Calu3 (cell line): ENCODE measurements at regions not wholly inside any gene's neighbourhood (a gene's known extent, or its start where the extent isn't known, plus 50 kb on each side); places are given as distances from the start of the nearest gene placed in this dataset.

Experiments used
- BruUV-seq: library from RNA; stranded (reverse); fragments of 400-500 nt; replicated peaks from 2 replicates; lab custom pipeline; 2021; lab: Mats Ljungman, UMichigan
- CTCF ChIA-PET: fragments of 300-600 bp; sonication (Branson Sonifier 250); formaldehyde crosslinking; loops from one replicate; lab custom pipeline; 2022; ENCODE audit warnings: antibody characterized with exemption; lab: Charles Lee
- DNase-seq: peaks from one replicate; pipeline ENCODE4 v3.0.0; 2022
- H3K27ac Mint-ChIP-seq: one replicate; pipeline ENCODE4 v1.8.0; 2022; ENCODE audit warnings: mixed read lengths; ENCODE audit not compliant: unreplicated experiment
- H3K27me3 Mint-ChIP-seq: one replicate; pipeline ENCODE4 v1.8.0; 2022; ENCODE audit warnings: mixed read lengths; ENCODE audit not compliant: unreplicated experiment
- H3K36me3 Mint-ChIP-seq: one replicate; pipeline ENCODE4 v1.8.0; 2022; ENCODE audit warnings: mild to moderate bottlenecking, moderate library complexity, mixed read lengths; ENCODE audit not compliant: insufficient read depth, unreplicated experiment
- H3K4me1 Mint-ChIP-seq: one replicate; pipeline ENCODE4 v1.8.0; 2022; ENCODE audit warnings: mild to moderate bottlenecking, low read depth, mixed read lengths; ENCODE audit not compliant: unreplicated experiment
- H3K4me3 Mint-ChIP-seq: one replicate; pipeline ENCODE4 v1.8.0; 2022; ENCODE audit warnings: mild to moderate bottlenecking, low read depth, moderate library complexity, mixed read lengths; ENCODE audit not compliant: unreplicated experiment
- H3K9me3 Mint-ChIP-seq: one replicate; pipeline ENCODE4 v1.8.0; 2022; ENCODE audit warnings: low read depth, mixed read lengths; ENCODE audit not compliant: unreplicated experiment
- intact Hi-C: fragments of 100-400 bp; cut with micrococcal nuclease; formaldehyde crosslinking; loops from one replicate; pipeline ENCODE4 v1.10.0; 2022; ENCODE audit not compliant: unreplicated experiment
- TF ChIP-seq, protein P1 (sequence below): fragments of 200-600 bp; IDR thresholded peaks from one replicate; pipeline ENCODE4 v1.8.0; 2022; ENCODE audit warnings: antibody characterized with exemption; ENCODE audit not compliant: unreplicated experiment

DNA sequence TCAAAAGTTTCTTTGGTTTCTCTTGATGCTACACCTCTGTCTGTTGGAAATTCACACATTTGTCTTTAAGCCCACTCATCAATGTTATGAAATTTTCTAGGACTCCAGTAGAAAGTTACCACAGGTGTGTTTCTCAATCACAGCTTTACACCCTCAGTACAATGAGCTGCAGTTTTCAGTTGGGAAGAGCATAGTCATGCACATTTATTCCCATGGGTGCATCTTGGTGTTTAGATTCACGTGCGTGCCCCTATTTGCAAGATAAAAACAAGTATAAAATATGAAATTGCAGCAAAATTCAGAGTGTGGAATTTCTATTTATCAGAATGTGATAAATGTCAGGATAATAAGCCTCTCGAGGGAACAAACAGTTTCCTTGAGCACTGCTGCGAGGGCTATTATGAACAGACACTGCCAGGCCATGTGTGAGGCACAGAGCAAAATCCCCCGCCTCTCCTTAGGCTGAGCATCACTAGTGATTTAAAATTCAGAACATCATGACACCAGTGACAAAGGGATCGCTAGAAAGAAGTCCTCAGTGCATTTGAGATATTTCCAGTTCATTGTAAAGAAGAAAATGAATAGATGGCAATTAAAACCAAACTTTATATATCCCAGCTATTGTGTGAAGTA lies 512.2 kb upstream of the TCF4 start:
- Mint-ChIP-seq H3K36me3 (no peaks in the 10 kb centered on the region), H3K27ac (no peak overlapping the region), H3K9me3 (no peaks in the 10 kb centered on the region), H3K4me3 (no peak overlapping the region), H3K27me3 (peaks cover 47% of the 10 kb centered on the region), H3K4me1 (no peaks in the 10 kb centered on the region)
- TF ChIP-seq, protein P1, sequence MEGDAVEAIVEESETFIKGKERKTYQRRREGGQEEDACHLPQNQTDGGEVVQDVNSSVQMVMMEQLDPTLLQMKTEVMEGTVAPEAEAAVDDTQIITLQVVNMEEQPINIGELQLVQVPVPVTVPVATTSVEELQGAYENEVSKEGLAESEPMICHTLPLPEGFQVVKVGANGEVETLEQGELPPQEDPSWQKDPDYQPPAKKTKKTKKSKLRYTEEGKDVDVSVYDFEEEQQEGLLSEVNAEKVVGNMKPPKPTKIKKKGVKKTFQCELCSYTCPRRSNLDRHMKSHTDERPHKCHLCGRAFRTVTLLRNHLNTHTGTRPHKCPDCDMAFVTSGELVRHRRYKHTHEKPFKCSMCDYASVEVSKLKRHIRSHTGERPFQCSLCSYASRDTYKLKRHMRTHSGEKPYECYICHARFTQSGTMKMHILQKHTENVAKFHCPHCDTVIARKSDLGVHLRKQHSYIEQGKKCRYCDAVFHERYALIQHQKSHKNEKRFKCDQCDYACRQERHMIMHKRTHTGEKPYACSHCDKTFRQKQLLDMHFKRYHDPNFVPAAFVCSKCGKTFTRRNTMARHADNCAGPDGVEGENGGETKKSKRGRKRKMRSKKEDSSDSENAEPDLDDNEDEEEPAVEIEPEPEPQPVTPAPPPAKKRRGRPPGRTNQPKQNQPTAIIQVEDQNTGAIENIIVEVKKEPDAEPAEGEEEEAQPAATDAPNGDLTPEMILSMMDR = no peak
- BruUV-seq = no TSS peak
- DNase-seq = no peak
- intact Hi-C loops = no loop called here
- CTCF ChIA-PET = no interaction called here

DNA sequence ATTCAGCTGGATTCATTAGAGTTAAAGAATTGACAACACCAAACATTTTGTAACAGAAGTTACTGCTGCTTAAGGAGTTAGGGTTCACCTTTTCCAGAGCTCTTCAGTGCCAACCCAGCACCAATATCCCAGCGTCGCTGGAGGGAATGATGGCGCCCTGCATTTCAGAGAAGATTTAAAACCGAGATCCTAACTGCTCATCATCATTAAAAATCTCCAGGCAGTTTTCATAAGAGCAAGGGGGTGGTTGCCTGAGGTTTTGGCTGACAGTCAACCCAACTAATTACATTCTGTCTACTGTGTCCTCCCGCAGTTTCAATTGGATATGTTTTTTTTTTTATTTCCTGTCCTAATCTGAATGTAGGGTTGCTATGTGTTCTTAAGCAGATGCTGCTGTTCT lies 509.6 kb upstream of the TCF4 start:
- no TSS peak for BruUV-seq
- no peak overlapping the region for H3K4me3 Mint-ChIP-seq
- no peaks in the 10 kb centered on the region for H3K36me3 Mint-ChIP-seq

DNA sequence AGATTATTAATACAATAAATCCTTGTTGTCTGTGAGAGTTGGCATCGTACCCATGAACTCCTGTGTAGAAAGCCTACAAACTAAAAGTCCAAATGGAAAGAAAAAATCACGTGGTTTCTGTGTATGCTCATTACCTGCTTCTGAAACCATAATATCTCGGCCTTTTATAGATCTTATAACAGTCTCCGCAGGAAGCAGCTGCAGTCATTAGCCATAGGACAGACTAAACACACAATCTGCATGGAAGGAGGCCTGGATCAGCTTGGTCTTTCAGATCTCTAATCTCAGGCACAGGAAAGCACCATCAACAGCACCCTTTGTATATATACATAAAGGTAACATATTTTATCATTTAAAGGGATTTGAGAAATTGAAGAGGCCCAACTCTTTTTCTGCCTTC lies 508.9 kb upstream of the TCF4 start:
- H3K4me3 Mint-ChIP-seq = no peak overlapping the region
- no peak for DNase-seq
- TF ChIP-seq, protein P1 = no peak
- no peaks in the 10 kb centered on the region for H3K9me3 Mint-ChIP-seq
- H3K4me1 Mint-ChIP-seq = no peaks in the 10 kb centered on the region
- intact Hi-C loops = no loop called here
- no TSS peak for BruUV-seq
- H3K27ac Mint-ChIP-seq = no peak overlapping the region
- CTCF ChIA-PET = interaction anchor here (0.8 kb wide), 1 partner anchor 147 kb away, joined by 3 read pairs; no protein-coding TSS in a partner anchor
- H3K27me3 Mint-ChIP-seq = peaks cover 54% of the 10 kb centered on the region
- H3K36me3 Mint-ChIP-seq = no peaks in the 10 kb centered on the region

More for the DNA sequence above, 509.6 kb upstream of the TCF4 start:
- TF ChIP-seq, protein P1 = no peak
- intact Hi-C loops = no loop called here
- Mint-ChIP-seq H3K27me3 (peaks cover 50% of the 10 kb centered on the region), H3K27ac (no peak overlapping the region), H3K9me3 (no peaks in the 10 kb centered on the region), H3K4me1 (no peaks in the 10 kb centered on the region)
- CTCF ChIA-PET = interaction anchor here (0.8 kb wide), 1 partner anchor 146 kb away, joined by 3 read pairs; no protein-coding TSS in a partner anchor
- DNase-seq = no peak

DNA sequence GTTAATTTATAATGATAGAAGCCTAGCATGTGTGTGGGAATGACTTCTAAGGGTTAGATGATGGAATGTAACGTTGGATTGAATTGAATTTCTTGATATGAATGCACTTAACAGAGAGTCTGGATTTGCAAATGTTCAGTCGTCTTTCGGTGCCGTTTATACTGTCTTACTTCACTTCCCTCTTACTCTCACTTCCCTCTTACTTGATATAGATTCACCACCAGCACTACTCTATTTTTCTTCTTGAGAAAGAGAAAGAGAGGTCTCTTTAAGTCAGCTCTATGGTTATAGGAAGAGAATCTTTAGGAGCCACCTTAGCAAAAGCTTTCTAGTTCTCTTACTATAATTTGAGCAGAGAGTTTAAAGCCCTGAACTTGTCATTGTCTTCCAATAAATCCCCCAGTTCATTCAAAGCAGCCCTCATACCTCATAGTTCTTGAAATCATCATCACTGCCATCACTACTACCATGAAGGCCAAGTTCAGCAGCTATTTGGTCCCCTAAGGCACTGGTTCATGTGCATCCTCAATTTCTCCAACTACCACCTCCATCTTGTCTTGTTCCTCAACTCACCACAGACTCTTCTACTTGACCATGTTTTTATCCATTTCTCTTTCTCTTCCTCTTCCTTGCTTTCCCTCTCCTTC lies 501.7 kb upstream of the TCF4 start:
- DNase-seq = no peak
- TF ChIP-seq, protein P1 = no peak
- intact Hi-C loops = no loop called here
- no peaks in the 10 kb centered on the region for H3K4me1 Mint-ChIP-seq
- peaks cover 43% of the 10 kb centered on the region for H3K27me3 Mint-ChIP-seq
- H3K36me3 Mint-ChIP-seq = no peaks in the 10 kb centered on the region
- CTCF ChIA-PET = no interaction called here
- BruUV-seq = no TSS peak
- H3K4me3 Mint-ChIP-seq = no peak overlapping the region
- H3K27ac Mint-ChIP-seq = no peak overlapping the region
- H3K9me3 Mint-ChIP-seq = no peaks in the 10 kb centered on the region
